ENCODE measurements at regions not wholly inside any gene's neighbourhood (a gene's known extent, or its start where the extent isn't known, plus 50 kb on each side); places are given as distances from the start of the nearest gene placed in this dataset.

DNA sequence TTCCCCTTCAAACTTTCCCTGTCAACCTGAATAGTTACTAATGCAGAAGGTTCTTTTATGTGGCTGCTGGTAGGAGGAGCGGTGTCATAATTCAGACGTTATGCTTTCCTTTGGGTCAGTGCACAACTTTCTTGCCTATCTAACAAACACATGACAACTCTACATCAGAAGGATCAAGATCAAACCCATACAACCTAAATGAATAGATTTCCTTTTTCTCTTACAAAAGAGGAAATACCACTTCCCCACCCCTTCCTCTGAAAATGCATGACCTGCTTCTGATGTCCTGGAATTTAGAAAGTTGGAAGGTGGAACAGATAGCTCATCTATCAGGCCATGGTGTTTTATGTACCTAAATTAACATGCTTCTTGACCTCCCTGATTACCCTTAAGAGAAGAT is 75.7 kb upstream of the ADGRL4 start:
- TF ChIP-seq, protein P1, sequence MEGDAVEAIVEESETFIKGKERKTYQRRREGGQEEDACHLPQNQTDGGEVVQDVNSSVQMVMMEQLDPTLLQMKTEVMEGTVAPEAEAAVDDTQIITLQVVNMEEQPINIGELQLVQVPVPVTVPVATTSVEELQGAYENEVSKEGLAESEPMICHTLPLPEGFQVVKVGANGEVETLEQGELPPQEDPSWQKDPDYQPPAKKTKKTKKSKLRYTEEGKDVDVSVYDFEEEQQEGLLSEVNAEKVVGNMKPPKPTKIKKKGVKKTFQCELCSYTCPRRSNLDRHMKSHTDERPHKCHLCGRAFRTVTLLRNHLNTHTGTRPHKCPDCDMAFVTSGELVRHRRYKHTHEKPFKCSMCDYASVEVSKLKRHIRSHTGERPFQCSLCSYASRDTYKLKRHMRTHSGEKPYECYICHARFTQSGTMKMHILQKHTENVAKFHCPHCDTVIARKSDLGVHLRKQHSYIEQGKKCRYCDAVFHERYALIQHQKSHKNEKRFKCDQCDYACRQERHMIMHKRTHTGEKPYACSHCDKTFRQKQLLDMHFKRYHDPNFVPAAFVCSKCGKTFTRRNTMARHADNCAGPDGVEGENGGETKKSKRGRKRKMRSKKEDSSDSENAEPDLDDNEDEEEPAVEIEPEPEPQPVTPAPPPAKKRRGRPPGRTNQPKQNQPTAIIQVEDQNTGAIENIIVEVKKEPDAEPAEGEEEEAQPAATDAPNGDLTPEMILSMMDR (conservative IDR thresholded peaks at IDR 0.05): no peak
- no peaks in the 10 kb centered on the region for H3K4me1 Mint-ChIP-seq
- no peaks in the 10 kb centered on the region for H3K9me3 Mint-ChIP-seq
- no peak for DNase-seq (ENCODE audit: low read depth, low spot score)
- H3K36me3 Mint-ChIP-seq (ENCODE audit: low read depth): no peaks in the 10 kb centered on the region
- no peaks in the 10 kb centered on the region for H3K27me3 Mint-ChIP-seq (ENCODE audit: low read depth)
- no peak overlapping the region for H3K4me3 Mint-ChIP-seq
- no peak overlapping the region for H3K27ac Mint-ChIP-seq (ENCODE audit: unreplicated experiment)

GRCh38 chr1:79079770-79080169 is 73.2 kb upstream of the ADGRL4 start:
- Mint-ChIP-seq H3K27ac (ENCODE audit: unreplicated experiment) (no peak overlapping the region), H3K4me3 (no peak overlapping the region), H3K36me3 (ENCODE audit: low read depth) (no peaks in the 10 kb centered on the region), H3K4me1 (no peaks in the 10 kb centered on the region), H3K9me3 (no peaks in the 10 kb centered on the region), H3K27me3 (ENCODE audit: low read depth) (no peaks in the 10 kb centered on the region)
- DNase-seq (ENCODE audit: low read depth, low spot score): no peak
- TF ChIP-seq, protein P1 (conservative IDR thresholded peaks at IDR 0.05): no peak

- Mint-ChIP-seq H3K4me3 (no peak overlapping the region), H3K27me3 (ENCODE audit: low read depth) (no peaks in the 10 kb centered on the region), H3K4me1 (no peaks in the 10 kb centered on the region), H3K9me3 (peaks cover 1% of the 10 kb centered on the region), H3K36me3 (ENCODE audit: low read depth) (no peaks in the 10 kb centered on the region), H3K27ac (ENCODE audit: unreplicated experiment) (no peak overlapping the region)
- no peak for DNase-seq (ENCODE audit: low read depth, low spot score)
- TF ChIP-seq, protein P1 (conservative IDR thresholded peaks at IDR 0.05): no peak
Measured at GRCh38 chr1:79074975-79075374, 68.4 kb upstream of the ADGRL4 start.

DNA sequence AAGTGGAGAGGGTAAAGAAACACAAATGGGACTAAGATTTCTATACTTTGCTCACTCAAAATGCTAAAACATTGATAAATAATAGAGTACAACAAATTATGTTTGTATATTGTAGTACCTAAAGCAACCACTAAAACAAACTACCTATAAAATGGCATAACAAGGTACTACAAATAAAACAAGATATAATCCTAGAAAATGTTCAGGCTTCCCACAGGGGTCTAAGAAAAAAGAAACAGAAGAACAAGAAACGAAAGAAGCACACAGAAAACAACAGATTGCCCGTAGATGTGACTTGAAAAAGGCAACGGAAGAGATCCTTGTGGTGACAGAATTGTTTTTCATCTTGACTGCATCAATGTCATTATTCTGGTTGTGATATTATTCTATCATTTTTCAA is 63.3 kb upstream of the ADGRL4 start:
- Mint-ChIP-seq H3K9me3 (peaks cover 8% of the 10 kb centered on the region), H3K36me3 (ENCODE audit: low read depth) (no peaks in the 10 kb centered on the region), H3K27ac (ENCODE audit: unreplicated experiment) (no peak overlapping the region), H3K27me3 (ENCODE audit: low read depth) (no peaks in the 10 kb centered on the region), H3K4me3 (no peak overlapping the region), H3K4me1 (no peaks in the 10 kb centered on the region)
- TF ChIP-seq, protein P1 (conservative IDR thresholded peaks at IDR 0.05): peak; percentile 47
- DNase-seq (ENCODE audit: low read depth, low spot score): no peak

DNA sequence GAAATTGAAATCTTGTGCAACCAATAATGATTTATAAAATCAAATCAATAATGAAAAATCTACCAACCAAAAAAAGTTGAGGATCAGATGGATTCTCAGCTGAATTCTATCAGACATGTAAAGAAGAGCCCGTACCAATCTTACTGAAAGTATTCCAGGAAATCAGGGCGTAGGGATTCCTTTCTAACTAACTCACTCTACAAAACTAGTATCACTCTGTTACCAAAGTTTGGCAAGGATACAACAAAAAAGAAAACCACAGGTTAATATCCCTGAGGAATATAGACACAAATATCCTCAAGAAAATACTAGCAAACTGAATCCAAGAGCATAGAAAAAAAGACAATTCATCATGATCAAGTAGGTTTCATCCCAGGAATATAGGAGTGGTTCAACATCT is 52.8 kb upstream of the ADGRL4 start:
- H3K4me3 Mint-ChIP-seq: no peak overlapping the region

More for the DNA sequence above, 52.8 kb upstream of the ADGRL4 start:
- Mint-ChIP-seq H3K36me3 (ENCODE audit: low read depth) (peaks cover 10% of the 10 kb centered on the region), H3K4me1 (no peaks in the 10 kb centered on the region), H3K27ac (ENCODE audit: unreplicated experiment) (no peak overlapping the region), H3K27me3 (ENCODE audit: low read depth) (no peaks in the 10 kb centered on the region), H3K9me3 (peaks cover 14% of the 10 kb centered on the region)
- TF ChIP-seq, protein P1 (conservative IDR thresholded peaks at IDR 0.05): no peak
- DNase-seq (ENCODE audit: low read depth, low spot score): no peak
